NCI-H1105 (cell line): ENCODE measurements at regions not wholly inside any gene's neighbourhood (a gene's known extent, or its start where the extent isn't known, plus 50 kb on each side); places are given as distances from the start of the nearest gene placed in this dataset.

Source experiments
- DNase-seq: peaks from one replicate; lab custom pipeline; 2025; lab: John Stamatoyannopoulos, UW

DNA sequence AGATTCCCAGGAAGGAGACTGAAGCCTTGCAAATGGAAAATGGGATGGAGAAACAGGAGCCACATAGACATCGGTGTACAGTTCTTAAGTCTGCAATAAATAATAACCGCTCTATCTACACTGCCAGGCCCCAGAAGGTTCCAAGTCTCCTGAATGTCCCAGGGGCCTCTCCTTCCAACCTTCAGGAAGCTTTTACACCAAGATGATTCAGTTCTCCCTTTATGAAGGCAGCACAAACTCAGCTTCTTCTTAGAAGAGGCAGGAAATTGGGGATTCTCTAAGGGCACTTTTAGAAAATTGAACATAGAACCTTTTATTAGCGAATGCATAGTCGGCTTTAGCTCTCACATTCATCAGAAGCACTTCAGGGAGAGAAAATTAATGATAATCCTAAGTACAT is 130.8 kb upstream of the LYZL1 start:
- DNase-seq: no peak

DNA sequence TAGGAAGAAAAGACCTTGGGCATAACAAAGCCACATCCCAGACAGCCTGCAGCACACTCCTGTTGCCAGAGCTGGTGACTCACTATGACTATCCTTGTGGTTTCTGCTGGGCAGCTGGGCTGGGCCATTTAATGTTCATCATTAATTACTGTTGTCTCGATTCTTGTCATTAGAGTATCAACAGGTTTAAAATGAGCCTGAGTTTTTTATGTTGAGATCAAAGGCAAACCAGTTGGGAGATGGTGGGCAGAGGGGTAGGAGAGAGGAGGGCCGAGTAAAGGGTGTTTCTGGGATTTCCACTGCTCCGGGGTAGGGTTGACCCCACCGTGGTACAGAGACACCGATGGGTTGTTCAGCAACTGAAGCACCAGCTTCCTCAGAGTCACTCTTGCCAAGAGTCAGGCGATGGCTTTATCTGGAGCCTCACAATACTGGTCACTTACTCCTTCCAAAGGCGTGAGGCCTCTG is 128.7 kb upstream of the LYZL1 start:
- DNase-seq: no peak

DNA sequence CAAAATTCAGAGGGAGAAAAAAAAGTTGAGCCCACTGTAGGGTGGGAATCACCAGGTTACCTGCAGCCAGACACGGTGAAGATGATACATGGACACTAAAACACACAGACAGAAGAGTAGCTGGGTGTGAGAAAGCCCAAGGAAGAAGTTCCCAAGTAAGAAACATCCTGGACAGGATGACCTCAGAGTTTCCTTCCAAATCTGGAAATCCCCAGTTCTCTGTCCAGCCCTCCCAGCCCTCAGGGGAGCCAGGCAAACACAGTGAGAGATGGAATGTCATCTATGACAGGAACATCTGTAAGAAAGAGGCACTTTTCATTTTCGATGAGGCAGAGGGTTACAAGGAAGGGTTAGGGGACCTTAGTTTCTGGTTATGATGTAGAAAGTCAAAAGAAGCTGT is 125.1 kb upstream of the LYZL1 start:
- DNase-seq: no peak

DNA sequence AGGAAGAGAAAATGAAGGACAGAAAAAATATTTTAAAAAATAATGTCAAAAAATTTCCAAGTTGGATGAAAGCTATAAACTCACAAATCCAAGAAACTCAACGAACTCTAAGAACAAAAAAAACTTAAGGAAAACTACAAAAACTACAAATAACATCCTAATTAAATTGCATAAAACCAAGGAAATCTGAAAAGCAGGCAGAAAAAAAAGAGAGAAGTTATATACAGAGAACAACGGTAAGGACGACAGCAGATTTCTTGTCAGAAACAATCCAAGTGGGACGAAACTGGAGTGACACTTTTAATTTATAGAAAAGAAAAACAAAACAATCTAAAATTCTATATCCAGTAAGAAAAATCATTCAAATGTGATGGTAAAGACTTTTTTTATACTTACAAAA is 122.2 kb upstream of the LYZL1 start:
- DNase-seq: no peak

DNA sequence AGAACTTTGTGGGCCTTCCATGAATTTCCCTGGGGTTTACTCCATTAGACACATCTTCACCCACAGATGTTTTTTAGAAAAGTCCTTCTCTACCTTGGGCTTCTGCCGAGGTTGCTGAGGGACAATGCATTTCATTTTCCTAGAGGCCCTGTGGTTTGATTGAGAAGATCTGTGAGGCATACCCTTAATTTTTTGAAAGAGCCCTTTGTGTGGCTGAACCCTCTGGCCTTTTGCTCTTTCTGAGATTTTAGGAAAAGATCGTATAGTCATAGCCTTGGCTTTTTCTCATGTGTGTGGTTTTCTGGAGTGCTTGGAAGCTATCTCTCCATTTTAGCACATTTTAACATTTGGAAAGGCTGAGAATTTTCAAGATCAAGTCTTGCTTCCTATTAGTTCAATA is 119.8 kb upstream of the LYZL1 start:
- no peak for DNase-seq

DNA sequence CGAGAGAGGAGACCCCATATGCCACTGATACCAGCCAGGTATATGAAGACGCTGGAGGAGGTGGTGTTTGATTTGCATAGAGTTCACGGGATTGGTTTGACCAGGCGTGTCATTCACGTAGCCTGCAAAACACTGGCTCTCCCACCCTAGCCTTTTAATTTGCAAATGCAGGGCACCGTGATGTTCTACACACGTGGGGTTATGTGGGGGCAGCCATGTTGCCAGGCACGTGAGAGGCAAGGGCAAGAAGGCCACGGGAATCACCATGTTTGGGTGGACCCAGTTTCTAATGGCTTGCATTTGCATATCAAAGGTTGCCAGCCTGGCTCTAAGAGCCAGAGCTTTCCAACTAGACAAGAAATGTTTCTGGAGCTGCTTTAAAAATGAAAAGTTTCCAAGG is 117.2 kb upstream of the LYZL1 start:
- DNase-seq: no peak

DNA sequence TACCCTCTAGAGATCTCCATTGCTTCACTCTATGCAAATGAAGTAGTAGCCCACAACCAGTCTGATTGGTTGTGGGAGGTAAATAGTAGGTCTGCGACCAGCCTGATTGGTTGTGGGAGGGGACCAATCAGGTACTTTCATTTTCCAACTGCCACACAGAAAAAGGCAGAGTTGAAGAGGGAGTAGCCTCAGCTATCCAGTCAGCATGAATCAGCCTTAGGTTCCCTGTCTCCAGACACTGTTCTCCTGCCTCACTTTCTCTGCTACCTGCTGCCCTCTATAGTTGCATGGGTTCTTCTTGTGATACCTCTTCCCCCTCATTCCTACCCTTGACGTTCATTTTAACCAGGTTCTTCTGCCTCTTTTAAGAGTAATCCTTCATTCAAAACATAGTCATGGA is 114.5 kb upstream of the LYZL1 start:
- no peak for DNase-seq

DNA sequence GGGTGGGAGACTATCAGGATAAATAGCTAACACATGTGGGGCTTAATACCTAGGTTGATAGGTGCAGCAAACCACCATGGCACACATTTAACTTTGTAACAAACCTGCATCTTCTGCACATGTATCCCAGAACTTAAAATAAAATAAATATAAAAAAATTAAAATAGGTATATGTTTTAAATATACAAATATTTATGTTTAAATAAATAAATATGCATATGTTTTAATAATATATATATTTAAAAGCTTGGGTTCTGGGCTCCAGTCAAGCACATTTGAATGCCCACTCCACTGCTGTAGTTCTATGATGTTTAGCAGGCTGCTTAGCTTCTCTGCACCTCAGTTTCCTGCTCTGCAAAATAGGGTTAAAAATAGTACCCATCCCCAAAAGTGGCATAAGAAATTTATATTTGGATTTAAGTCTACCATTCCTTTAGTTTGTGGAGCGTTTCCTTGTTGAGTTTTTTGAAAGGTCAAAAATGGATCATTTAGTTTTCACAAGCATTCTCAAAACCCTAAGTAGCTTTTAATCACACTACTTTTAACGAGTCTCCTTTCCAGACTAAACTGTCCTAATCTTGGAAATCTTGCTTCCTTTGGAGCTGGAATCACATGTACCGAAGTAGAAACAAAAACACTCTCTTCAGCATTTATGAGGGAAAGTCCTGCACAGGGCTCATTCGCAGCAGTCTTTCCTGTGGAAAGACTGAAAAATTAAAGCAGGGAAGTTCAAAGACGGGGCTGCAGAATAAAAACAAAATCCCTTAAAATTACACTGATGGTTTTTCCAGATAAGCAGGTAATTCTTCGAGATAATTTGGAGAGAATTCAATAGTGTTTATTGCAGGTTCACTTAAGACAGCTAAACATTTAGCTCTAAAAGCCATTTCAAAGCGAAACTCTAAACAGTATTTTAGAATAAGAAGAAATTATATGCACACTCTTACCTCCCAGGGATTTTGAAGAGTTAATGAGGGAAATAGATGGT is 111.7 kb upstream of the LYZL1 start:
- no peak for DNase-seq

DNA sequence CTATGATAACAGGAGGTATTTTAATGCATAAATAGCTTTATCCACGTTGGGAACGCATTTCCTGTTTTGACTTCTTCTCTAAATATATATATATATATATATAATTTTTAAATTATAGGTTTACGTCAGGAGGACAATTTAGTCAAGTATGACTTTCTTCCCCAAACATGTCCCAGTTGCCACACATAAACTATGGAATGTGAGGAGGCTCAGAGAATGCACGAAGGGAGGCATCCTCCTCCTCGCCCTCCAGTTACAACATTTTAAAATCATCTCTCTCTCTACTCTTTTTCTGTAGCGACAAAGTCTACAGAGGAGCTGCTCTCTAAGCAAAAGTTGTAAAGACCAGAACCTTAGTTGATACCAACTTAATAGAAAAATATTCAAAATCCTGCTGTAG is 106.9 kb upstream of the LYZL1 start:
- DNase-seq: no peak

DNA sequence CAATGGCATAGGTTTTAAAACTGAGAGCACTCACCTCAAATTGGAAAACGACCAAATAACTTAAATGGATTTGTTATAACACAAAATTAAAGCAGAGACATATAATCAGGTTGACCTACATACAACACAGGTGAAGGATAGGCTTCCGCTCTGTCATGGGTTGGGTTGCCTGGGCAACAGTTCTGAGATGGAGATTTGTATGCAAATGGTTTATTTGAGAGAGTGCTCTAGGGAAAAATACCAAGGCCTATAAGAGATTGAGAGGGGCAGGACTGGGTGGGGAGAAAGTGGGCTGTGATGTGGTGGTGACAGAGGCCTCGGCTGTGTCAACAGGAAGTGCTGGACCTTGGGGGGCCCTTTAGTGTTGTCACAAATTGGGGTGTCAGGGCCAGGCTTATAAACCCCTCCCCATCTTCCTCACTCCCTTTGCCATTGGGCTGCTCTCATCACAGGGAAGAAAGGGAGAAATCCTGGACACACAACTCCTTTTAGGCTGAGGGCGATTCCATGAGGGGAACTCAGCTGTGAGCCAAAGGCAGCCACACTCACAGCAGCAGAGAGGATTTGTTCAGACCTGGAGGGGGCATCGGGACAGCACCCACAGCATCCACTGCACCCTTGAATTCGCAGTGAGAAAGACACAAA is 105.4 kb upstream of the LYZL1 start:
- no peak for DNase-seq

DNA sequence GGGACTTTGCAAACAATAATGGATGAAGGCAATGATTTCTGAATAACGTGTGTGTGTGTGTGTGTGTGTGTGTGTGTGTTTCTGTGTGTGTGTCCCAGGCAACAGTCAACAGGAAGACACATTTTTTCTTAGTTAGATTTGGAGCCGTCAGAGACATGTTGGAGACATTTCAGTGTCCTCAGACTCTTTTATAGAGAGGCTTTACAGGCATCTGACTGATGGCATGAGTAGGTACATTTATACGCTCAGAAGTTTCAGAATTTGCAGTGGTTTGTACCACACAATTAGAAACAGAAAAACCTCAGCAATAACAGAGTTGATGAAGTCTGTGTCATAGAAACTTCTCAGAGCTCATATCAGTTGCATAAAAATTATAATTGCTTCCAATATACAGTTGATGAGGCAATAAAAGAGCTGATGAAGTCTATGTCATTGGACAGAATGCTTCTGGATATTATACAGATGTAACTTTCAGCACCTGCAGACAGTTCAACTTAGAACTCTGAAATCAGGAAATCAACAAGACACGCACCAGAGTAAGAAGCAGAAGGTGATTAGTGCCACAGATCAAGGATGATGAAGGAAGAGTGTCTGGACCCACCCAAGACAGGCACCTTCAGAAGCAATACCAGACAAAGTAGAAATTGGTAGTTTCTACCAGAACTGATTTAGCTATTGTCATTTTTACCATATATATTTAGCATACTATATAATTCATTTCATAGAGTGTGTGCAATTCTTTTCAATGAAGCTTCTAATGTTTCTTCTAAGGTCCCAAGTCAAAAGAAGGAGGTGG is 104.5 kb upstream of the LYZL1 start:
- DNase-seq: no peak

DNA sequence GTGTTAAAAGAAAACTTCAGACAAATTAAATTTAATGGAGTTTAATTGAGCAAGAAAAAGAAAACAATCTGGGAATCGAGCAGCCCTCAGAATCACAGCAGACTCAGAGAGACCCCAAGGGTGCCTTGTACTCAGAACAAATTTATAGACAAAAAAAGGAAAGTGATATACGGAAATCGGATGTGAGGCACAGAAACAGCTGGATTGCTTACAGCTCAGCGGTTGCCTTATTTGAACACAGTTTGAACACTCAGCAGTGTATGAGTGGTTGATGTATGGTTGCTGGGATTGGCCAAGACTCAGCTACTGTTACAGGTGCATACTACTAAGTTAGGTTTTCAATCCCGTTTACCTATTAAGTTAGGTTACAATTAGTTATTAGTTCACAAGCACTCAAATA is 103.8 kb upstream of the LYZL1 start:
- no peak for DNase-seq

DNA sequence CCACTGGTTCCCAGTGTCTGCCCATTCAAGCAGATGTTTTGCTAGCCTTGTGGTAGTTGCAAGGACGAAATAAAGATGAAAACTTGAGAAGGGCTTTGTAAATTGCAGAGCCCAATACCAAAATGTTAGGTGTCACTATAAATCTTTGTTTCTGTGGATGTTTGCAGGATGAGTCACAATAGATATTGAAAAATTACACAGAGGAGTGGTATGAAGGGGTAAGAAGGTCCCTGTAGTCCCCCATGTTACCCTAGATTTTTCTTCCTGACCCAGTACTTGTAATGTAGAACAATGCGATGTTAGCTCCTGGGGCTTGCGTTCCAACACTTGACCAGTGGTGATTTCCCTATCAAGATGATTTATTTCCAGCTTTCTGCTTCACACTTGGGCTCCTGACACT is 102.6 kb upstream of the LYZL1 start:
- DNase-seq: no peak

DNA sequence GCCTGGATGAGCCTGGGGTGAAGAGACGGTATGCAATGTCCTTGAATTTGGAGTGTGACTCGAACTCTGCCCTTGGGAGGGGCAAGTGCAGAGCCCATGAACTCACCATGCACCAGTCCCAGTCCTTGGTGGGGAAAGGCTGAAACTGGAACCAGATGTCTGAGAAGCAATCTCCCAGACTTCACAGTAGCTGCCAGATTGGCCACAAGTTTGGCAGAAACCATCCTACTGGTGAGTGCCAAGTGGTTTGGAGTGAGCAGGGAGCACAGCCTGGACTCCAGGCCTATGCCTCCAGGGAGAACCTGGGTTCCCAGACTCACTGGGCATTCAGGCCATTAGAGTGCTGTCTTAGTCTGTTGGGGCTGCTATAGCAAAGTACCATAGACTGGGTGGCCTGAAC is 99.6 kb upstream of the LYZL1 start:
- no peak for DNase-seq

DNA sequence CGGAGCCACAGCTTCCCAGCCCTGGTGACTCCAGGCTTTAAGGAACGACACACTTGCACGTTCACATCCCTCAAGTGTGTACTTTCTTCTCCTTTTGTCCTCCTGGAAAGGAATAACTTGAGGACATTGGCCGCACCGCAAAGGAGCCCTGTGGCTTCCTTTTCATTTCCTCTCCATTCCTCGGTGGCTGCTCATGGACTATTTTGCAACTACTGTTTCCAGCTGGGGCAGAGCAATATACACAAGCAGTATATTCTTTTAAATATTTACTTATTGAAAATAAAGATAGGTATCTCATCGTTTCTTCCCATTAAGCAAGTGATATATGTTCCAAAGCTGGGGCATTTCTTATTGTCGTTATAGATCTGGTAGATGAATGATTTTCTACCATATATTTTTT is 97.2 kb upstream of the LYZL1 start:
- no peak for DNase-seq

DNA sequence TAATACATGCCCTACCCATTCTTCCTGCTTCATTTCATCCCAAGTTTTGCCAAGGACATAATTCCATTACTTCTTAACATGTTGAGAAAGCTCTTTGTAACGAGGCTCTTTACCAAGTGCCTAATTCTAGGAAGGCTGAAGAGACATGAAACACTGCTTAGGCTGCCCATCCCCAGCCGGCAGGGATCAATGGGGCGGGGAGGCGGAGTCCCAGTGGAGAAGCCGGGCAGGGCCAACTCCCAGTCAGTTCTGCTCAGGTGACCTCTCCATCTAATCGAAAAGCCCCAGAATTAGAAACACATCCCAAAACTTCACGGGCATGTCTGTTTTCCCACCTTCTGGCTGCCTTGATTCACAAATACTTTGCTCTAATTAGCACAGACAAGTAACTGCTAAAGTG is 89.5 kb upstream of the LYZL1 start:
- no peak for DNase-seq

DNA sequence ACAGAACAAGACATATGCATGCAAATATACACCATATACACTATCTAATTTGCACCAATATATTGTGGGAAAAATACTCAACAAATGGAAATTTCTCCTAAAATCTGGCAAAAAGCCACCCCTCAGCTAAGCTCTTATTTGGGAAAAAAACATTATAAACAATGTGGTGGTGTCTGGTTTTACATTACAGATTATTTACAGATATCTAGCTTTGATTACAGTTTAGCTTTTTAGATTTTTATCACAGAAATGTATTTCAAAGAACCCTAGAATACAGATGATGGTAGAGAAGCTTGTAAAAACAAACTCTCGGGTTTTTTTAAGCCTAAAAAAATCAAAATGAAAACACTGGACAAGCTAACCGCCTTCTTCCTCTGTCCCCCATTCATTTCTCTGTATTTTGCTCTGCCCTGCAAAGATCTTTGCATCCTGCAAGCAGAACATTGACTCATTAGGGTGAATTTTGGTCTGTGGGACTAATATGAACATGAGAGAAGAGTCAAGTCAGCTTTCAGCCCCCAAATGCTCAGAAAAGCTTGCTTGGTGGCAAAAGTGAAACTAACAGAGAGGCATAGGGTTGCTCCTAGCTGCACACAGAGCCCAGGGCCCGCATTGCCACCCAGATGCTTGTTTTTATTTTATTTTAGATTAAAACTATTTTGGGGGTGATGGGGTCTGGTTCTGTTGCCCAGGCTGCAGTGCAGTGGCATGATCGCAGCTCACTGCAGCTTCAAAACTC is 88.8 kb upstream of the LYZL1 start:
- no peak for DNase-seq

DNA sequence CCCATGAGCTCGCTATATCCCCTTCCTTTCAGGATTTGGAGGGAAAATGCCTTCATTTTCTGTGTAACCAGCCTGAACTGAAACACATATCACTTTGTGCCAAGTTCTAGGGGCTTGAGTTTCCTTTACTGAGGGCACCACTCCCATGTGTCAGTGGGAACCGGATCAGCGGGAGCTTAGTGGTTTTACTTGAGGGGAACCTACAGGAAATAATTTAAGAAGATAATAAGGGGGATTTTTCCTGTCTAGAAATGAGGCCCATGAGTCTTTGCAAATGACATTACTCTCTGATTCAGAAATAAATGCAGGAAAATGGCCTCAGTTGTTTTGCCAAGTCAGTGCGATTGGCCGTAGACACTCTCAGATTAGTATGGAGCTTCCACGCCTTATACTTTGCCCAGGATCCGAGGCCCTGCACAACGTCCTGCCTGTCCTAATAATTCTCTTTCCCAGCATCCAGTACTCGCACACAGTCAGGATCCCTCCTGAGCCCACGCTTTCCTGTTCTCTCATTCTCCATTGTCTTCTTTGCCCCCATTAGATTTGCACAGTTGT is 86.4 kb upstream of the LYZL1 start:
- no peak for DNase-seq

DNA sequence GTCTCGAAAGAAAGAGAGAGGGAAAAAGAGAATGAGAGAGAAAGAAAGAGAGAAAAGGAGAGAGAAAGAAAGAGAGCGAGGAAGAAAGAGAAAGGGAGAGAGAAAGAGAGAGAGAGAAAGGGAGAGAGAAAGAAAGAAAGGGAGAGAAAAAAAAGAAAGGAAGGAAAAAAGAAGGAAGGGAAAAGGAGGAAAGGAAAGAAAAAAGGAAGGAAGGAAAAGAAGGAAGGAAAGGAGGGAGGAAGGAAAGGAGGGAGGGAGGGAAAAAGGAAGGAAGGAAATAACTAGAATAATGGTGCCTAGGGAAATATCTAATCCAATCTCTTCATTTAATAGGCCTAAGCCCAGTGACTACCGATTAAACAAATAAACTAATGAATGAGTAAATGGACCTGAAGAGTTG is 85.4 kb upstream of the LYZL1 start:
- no peak for DNase-seq

DNA sequence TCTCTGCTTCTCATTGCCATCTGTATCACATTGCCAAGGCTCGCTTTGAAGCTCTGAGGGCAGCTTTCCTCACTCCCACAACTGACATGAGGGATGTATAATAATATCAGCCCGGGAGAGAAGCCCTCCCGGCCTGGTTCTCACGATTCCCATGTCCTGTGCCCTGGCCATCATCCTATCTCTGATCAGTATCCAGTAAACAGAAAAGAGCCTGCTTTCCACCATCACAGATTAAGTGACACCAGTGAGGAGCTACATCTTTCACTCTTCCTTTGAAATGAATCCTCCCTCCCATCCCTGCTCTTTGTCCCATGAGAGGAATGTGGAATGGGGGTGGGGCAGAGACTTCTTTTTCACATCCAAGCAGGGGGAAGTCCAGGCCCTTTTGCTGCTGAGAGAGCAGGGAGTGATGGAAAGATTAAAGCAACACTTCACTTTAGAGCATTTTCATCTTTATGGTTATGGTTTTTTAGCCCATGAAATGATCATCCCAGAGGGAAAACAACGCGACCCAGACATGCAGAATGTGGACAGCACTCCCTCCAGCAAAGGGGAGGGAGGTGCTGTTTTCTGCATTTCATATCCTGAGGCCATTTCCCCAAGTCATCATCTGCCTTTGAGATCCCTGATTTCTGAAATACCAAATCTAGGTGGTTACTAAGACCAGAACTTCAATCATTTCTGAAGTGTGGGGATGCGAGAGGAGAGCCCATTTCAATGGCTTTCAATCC is 84.6 kb upstream of the LYZL1 start:
- no peak for DNase-seq

DNA sequence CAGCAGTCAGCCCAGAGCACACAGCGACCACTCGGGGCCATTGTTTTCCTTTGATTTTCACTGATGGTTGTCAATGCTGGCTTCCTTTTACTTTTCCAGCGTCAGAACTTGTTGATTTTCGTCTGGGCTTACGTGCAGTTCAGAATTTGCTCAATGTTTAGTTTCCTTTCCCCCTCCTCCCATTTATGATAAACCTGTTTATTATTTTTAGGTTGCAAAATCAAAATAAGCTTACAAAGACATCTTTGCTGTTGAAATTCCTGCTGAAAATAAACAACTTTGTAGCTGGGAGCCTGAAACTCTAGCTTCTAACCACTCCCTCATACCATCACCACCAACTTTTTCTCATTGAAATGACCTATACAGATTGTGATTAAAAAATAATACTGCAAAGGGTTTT is 83.1 kb upstream of the LYZL1 start:
- DNase-seq: no peak
